Stimulated activated naive CD4-positive, alpha-beta T cell (primary cell): ENCODE measurements at regions not wholly inside any gene's neighbourhood (a gene's known extent, or its start where the extent isn't known, plus 50 kb on each side); places are given as distances from the start of the nearest gene placed in this dataset.

Experiments used
- DNase-seq, 6 experiments: peaks; one replicate each; lab custom pipeline; 2025; lab: John Stamatoyannopoulos, UW

DNA sequence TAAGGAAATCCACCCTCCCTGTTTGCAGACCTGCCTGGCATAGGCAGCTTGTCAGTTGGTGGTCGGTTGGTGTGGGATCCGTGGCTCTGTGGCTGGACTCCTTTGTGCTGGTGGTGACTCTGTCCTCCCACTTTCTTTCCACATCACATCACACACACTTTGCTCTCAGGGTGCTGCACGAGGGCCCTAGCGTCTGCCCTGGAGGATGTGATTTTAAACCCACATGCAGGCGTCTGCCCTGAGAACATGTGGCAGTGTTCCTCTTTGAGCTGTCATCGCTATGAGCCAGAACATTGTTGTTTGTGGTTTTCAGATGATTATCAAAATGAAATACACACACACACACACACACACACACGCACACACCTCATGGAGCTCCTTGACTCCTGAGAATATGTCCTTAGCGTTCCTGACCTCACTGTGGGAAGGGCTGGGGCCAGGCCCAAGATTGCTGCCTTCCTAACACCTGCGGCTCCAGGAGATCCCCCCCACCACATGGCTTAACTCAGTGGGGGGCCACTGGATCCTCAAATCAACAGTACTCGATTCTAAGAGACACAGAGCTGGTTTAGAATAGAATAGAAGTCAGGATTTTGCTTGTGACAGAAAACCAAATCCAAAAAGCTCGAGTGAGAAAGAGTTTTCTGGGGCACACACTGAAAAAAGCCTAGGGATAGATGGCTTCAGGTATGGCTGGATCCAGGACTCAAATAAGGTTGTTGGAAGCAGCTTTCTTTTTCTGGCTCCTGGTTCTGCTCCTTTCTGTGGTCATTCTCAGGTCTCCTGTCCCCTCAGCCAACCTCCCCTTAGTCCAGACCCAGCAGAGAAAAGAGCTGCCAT lies 54.8 kb downstream of the RTP5 start:
- no peak for DNase-seq

DNA sequence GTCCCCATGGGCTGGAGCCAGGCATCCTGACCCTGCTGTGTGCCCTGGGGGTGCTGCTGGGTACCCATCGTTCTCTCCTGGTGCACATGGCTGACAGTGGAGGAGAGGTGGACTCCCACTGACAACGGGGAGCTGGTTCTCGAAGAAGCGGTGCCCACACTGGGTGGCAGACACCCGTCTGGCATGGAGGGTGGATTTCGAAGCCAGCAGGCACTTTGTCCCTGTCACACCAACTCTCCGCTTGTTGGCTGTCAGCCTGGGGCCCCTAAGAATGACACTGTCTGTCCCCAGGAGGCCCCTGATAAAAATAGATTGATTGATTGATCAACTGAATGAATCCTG lies 55.4 kb downstream of the RTP5 start:
- no peak for DNase-seq

DNA sequence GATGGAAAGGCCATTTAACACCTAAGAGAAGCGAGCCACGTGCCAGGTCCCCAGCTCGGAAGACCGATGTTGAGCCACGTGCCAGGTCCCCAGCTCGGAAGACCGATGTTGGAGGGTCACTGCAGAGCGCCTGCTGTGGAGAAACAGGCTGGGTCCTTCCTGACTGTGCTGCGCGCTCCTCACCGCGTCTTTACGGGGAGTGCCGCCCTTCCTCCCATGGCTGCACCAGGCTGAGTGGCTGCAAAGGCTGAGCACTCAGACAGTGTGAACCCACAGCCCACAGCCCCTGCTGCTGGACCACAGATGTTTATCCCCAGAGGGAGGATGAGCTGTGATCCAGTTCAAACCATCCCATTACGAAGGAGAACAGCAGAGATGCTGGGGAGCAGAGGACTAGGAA lies 55.7 kb downstream of the RTP5 start:
- DNase-seq = no peak

DNA sequence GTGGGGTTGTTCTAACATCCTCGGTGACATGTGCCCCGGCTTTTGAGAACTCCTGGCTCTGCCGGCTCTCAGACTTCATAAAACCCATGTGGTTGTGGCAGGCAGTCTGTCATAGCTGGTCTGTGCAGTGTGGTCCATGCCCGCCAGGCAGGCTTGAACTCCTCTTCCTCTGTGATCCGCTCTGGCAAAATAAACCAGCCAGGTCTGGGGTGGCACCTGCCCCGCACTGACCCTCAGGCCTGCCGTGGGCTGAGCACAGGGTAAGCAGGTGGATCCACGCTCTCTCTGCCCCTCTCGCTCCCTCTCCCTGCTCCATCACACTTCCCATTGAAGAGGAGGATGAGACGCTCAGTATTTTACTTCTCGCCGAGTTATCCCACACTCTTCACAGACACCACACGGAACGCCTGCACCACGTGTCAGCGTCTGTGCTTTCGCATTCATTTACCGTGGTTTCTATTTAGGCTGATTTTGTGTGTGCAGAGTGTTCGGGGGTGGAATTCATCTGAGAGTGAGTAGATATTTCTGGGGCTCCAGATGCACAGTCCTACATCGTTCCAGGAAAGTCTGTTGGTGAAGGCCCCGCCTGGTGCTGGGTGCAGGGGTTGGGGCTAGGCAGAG lies 56.4 kb downstream of the RTP5 start:
- DNase-seq = no peak

DNA sequence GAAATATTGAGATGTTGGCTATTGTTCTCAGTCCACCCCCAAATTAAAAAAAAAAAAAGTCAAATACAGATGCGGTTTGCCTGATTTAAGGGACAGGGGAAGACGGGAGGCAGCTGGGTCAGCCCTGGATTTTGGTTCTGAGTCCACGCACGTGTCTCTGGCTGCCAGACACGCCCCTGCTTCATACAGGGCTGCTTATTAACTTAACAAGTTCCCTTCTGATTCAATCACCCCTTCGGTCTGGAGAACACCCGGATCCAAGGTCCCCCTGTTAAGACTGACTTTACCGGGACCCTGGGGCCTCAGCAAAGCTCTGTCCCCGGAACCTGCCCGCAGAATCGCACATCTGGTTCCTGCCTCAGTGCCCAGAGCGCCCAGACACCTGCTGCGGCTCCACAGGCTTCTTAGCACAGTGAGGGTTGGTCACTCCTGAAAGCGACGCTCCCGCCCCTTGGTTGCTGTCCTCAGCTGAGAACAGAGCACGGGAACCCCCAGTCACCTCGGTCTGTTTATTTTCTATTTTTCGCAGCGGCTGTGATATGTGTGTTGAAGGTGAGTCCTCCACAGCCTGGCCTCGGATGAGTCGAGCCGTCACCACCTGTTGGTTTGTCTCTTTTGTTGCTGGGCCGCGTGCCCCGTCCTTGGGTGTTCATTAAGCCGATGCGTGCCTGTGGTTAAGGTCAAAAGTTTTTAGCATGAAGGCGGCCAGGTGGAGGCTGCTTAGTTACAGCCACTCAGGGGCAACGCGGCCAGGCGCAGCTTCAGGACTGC lies 57.2 kb downstream of the RTP5 start:
- no peak for DNase-seq

DNA sequence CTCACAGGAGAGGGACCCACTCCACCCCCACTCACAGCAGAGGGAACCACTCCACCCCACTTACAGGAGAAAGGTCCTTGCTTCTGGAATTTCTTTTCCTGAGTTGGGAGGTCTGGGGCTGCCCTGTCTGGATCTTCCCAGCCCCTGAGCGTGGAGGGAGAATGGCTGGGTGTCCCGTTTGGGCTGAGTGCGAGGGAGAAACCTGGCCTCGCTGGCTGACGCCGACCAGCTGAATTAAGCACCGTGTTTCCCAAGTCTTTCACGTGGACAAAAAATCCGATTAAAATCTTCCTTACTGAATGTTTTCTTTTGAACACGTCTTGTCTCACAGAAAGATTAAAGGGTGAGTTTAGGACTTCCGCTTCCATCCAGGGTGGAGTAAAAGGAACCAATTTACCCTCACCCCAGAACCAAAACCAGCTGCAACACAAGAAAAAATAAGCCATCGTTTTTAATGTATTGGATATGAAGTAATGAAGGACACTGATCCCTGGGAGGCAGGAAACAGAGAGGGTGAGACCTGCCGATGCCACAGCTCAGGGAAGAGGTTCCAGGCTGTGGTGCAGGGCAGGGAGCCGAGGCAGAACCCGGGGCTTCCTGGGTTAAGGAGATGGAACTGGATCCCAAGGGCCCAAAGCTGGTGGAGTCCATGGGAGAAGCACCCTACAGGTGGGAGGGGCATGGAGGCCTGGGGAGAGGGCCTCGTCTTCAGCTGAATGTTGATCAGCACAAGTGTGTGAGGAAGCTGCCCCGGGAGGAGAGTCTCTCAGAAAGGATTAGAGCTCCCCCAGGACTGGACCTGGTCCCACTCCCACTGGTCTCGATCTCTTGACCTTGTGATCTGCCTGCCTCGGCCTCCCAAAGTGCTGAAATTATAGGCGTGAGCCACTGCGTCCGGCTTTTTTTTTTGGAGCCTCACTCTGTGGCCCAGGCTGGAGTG lies 60.3 kb downstream of the RTP5 start:
- DNase-seq = no peak

DNA sequence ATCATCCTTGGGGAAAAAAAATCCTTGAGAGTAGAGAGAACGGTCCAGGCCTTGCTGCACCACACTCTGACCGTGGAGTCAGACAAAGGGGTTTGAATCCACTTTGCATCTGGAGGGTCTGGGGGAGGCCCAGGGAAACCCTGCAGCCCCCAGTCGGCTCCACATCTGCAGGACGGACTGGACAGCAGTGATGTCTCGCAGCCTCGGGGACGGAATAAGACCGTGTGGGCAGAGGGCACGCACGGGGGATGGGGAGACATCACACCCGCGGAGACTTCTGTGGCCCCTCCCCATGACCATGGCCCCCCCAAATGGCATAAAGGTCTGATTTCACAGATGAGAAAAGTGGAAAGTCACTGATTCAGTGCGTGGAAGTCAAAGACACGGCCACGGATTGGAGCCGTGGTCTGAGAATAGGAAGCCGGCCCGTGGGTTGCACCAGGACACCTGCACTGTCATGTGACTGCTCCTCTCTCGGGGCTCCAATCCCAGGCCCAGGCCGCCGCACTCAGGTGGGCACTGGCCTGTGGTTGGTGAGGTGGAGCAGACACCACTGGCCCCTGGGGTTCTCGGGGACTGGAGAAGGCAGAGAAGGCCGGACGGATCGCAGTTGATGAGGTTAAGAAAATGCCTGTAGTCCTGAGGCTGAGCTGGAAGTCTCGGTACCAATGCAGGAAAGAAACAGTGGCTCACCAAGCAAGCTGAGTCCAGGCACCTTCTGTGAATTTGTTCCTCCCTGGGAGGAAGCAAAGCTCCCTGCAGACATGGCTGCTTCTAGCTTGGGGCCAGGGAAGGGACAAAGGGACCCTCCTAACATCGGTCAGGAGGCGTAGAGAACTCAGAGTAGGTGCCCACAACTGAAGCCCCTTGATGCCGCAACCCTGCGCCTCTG lies 61.8 kb downstream of the RTP5 start:
- no peak for DNase-seq

DNA sequence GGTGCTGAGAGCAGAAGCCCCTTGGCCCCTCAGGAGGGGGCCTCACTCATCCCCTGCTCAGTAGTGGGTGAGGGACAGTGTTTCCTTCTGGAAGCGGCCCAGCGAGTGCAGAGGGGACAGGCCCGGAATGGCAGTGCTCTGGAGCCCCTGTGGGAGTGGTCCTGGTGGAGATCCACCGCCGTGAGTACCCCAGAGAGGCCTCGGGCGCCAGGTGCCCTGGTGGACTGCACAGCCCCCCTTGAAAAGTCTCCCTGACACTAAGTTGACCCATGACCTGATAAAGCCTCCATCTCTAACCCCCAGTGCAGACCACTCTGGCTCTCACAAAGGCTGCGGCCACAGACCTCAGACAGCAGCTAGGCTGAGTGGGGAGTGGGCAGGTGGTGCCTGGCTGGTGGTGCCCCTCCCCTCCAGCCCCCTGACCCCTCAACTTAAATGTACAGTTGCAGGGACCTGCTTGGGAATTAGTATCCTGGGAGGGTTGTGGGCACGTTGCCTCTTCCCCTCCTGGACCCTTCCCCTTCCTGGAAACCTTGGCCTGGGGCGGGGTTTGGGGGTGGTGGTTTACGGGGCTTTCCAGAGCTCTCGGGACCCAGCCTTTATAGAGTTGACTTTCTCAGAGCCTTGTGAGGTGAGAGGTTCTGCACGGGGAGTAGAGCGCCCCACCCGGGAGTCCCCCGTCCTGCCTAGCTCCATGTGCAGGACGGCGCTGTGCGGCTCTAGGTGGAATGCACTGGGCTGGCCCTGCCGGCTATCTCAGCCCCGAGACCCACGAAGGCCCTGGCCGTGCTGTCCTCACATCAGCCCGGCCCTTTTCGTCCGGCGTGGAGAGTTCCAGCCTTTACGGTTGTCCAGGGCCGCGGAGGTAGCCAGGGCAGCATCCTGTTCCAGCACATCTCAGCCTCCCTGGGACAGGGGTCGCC lies 62.7 kb downstream of the RTP5 start:
- no peak for DNase-seq

DNA sequence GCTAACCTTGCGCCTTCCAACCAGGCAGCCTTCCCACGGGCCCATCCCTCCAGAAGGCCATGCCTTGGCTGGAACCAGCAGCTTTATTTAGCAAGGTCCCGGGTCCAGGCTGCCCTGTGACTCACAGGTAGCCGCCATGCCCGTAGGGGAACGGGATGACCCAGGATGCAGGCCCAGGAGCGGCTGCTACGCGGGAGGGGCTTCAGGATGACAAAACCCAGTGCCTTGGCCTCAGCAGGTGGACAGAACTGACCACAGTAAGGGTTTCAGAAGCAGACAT lies 63.3 kb downstream of the RTP5 start:
- no peak for DNase-seq

DNA sequence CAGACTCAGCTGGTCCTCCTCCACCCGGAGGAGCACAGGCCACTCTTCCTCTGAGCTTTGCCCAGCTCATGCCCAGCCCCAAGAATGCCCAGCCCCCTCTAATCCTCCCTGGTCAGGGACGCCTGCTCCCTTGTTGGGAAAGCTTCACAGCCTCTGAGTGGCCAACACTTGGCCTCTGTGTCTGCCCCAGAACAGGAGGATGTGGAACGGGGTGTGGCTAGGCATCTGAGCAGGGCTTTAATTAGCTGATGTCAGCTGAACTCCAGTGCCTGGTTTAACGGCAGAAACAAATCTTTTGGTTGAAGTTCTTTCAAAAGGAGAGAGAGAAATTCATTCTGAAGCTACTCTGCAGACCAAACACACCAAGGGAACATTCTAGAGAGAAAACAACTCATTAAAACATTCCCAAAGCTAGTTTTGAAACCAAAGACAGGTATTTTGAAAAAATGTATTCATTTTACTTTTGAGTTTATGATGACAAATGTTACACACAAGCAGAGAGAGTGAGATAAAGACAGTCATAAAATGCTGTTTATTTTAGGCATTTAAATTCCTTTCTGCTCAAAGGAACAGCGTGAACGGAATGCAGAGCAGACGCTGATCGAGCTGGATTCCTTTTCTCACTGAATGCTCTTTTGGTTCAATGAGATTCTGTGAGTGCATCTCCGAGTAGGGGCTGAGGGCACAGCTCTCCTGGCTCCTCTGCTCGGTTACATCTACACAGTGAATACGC lies 63.8 kb downstream of the RTP5 start:
- no peak for DNase-seq

DNA sequence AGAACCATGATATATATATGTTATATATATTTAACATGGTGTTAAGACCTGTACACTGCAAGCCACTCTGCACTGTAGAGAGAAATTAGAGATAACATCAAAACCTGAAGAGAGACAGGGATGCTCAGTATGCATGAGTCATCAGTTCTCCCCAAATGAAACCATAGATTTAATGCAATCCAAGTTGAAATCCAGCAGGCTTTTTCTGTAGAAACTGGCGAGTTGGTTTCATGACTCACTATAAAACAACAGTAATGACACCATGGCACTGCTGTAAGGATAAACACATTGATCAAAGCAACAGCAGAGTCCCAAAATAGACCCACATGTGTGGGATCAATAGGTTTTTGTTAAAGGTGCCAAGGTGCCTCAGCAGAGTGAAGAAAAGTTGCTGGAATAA lies 65.8 kb downstream of the RTP5 start:
- no peak for DNase-seq

DNA sequence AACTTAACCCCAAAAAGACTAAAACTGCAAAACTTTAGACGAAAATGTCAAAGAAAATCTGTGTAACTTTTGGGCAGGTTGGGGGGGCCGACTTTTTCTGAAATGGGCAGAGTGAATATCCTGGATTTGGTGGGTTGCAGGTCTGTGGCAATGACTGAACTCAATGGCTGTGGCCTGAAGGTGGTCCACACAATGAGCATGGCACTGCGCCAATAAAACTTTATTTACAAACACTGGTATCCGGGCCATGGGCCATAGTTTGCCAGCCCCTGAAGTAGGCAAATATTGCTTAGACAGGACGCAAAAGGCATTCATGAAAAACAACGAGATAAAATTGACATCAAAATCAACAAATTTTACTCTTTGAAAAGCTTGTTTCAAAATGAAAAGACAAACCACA lies 66.2 kb downstream of the RTP5 start:
- no peak for DNase-seq

DNA sequence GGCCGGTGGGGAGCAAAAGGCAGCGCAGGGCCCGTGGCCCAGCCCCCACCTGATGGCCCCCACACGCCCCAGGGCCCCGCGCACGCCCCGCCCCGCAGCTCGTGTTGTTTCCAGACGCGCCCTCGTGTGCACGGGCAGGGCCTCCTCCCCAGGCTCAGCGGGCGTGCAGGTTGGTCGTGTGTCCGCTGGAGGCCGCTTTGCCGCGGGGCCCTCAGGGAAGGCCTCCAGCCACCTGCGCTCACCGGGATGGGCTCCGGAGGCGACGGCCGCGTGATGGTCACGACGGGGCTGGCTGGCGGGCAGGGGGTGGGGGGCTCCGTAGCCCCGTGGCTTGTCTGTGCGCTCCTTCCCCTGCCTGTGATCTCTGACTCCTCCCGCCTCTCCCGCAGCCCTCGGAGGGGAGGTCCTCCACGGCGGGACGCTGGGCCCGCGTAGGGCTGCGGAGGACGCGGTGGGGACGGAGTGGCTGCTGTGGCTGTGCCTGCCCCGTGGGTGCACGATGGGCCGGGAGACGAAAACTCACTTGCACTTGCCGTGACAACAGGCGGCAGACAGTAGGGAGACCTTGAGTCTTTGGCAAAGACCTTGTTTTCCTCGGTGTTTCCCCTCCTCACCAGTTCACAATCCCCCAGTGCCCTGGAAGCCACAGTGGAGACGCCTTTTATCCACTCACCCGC lies 67.1 kb downstream of the RTP5 start:
- no peak for DNase-seq

DNA sequence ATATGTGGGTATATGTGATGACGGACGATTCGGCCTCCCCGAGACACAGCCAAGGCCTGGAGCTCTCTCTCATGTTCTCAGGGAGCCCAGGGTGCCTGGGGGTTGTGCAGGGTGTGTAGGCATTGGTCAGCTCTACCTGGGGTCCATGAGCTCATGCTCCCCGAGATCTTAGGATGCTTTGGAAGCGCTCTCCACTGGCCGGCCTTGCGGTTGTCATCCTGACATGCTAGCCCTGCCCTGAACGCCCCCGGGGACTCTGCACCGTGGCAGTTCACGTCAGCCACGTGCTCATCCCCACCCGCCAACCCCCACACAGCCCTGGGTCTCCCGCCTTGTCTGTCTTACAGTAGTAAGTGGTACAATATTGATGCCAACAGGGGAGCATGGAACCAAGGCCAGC lies 67.8 kb downstream of the RTP5 start:
- DNase-seq = no peak

DNA sequence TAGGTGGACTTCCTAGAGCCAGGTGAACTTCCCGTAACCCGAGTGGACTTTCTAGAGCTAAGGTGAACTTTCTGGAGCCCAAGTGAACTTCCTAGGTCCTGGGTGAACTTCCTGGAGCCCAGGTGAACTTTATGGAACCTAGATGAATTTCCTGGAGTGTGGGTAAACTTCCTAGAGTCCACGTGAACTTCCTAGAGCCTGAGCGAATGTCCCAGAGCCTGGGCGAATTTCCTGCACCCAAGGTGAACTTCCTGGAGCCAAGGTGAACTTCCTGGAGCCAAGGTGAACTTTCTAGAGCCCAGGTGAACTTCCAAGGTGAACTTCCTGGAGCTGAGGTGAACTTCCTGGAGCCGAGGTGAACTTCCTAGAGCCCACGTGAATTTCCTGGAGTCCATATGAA lies 70.0 kb downstream of the RTP5 start:
- no peak for DNase-seq

DNA sequence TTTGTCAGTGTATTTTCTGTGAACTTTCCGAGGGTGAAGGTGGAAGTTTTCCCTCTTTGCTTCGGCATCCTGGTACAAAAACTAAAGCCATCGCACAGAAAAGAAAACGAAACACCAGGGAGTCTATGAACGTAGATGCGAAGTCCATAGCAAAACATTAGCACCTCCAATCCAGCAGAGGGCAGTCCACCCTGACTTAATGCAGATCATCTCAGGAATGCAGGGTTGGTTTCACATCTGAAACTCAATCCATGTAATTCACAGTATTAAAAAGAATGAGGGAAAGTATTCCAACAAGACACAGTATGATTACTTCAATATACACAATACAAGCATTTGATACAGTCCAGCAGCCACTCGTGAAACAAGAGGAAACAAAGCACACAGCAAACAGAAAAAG lies 70.8 kb downstream of the RTP5 start:
- no peak for DNase-seq

DNA sequence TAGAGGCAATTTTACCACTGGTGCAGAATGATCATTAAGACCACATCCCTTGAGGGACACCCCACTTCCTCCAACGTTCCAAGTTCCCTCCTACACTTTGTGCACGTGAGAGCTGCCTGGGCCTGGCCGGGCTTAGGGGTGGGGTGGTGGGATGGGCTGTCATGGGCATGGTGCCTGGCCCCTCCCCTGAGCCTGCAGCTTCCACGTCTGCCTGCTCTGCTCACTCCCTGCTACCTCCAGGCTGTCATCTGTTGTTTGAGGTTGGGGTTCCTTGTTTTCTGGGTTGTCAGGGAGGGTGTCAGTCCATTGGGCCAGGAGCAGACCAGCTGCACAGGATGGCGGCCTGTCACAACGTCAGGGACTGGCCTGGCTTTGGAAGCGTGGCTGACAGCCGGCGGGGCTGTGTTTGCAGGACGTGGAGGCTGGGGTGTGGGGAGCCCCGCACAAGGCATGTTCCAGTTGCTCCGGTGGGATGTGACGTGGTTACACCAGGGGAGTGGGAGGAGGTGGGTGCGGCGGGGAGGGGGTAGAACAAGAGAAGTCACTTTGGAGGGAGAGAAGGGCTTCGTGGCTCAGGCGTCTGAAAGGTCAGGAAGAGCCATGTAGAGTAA lies 72.3 kb downstream of the RTP5 start:
- DNase-seq = no peak

DNA sequence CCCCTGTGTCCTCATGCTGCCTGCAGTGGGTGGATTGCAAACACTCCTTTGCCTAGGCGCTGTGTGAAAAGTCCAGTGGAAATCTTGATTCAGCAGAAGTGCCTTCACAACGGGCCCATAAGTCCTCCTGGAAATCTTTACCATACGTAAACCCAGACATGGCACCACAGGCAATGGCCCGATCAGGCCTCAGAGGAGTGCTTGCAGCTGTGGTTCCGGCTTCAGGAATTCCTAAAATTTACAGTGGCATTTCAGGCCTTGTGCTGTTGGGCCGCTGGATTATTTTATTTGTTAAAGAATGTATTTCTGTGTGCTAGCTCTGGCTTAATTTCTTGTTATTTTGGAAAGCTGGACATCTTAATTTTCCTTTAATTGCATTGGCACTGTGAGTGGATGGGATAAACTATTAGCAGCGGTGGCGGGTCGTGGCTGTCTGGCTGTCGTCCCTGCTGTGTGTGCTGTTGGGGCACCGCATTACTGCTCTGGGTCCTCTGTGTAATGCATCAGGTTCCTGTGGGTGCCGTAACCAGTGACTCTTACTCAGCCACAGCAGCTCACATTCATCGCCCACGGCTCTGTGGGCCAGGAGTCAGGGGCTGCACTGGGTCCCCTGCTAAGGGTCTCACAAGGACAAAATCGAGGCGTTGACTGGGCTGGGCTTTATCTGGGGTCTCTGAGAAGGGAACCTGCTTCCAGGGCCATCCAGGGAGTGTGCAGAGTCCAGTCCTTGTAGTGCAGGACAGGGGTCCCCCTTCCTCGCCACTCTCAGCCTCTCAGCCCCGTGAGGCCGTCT lies 73.1 kb downstream of the RTP5 start:
- DNase-seq = no peak
